ENCODE measurements at regions not wholly inside any gene's neighbourhood (a gene's known extent, or its start where the extent isn't known, plus 50 kb on each side); places are given as distances from the start of the nearest gene placed in this dataset.

DNA sequence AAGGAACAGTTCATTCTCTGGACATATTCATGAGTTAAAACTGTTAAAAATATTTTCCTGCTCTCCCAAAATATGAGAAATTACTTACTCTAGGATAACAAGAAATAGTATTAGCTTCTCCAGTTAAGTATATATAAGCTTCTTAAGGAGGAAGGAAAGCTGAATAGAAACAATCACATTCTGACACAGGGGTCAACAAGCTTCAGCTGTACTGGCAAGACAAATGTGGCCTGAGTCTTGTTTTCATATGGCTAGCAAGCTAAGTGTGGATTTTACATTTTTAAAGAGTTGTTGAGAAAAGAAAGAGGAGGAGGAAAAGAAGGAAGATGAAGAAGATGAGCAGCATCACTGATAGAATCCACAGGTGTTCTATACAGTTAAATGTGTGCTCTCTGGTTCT, 313.8 kb downstream of the ZPLD1 start:
- TF ChIP-seq, protein P1, sequence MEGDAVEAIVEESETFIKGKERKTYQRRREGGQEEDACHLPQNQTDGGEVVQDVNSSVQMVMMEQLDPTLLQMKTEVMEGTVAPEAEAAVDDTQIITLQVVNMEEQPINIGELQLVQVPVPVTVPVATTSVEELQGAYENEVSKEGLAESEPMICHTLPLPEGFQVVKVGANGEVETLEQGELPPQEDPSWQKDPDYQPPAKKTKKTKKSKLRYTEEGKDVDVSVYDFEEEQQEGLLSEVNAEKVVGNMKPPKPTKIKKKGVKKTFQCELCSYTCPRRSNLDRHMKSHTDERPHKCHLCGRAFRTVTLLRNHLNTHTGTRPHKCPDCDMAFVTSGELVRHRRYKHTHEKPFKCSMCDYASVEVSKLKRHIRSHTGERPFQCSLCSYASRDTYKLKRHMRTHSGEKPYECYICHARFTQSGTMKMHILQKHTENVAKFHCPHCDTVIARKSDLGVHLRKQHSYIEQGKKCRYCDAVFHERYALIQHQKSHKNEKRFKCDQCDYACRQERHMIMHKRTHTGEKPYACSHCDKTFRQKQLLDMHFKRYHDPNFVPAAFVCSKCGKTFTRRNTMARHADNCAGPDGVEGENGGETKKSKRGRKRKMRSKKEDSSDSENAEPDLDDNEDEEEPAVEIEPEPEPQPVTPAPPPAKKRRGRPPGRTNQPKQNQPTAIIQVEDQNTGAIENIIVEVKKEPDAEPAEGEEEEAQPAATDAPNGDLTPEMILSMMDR (IDR thresholded peaks at IDR 0.05; ENCODE audit: low read depth, low read length) = no peak
- TF ChIP-seq POLR2A (IDR thresholded peaks at IDR 0.05; ENCODE audit: extremely low read depth, insufficient read length) (no peak), MYC (IDR thresholded peaks at IDR 0.05; ENCODE audit: low read depth, low read length) (no peak)
- TF ChIP-seq, protein P2, sequence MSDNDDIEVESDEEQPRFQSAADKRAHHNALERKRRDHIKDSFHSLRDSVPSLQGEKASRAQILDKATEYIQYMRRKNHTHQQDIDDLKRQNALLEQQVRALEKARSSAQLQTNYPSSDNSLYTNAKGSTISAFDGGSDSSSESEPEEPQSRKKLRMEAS (IDR thresholded peaks at IDR 0.05; ENCODE audit: low read depth, low read length) = no peak

All from NB4 (cell line).